BLaER1 (cell line): ENCODE measurements at regions not wholly inside any gene's neighbourhood (a gene's known extent, or its start where the extent isn't known, plus 50 kb on each side); places are given as distances from the start of the nearest gene placed in this dataset.

Experiments
- H3K27ac ChIP-seq: shearing (Covaris generic); formaldehyde crosslinking; 2 replicates; pipeline ENCODE4 v1.8.1; 2022
- H3K27me3 ChIP-seq: shearing (Covaris generic); formaldehyde crosslinking; 2 replicates; pipeline ENCODE4 v1.8.1; 2022
- H3K36me3 ChIP-seq: shearing (Covaris generic); formaldehyde crosslinking; 2 replicates; pipeline ENCODE4 v1.8.1; 2022
- H3K4me1 ChIP-seq: shearing (Covaris generic); formaldehyde crosslinking; 2 replicates; pipeline ENCODE4 v1.8.1; 2022
- H3K4me2 ChIP-seq: shearing (Covaris generic); formaldehyde crosslinking; 2 replicates; pipeline ENCODE4 v1.8.1; 2022
- H3K4me3 ChIP-seq: shearing (Covaris generic); formaldehyde crosslinking; 2 replicates; pipeline ENCODE4 v1.8.1; 2022
- H3K9ac ChIP-seq: shearing (Covaris generic); formaldehyde crosslinking; 2 replicates; pipeline ENCODE4 v1.8.1; 2022
- H3K9me3 ChIP-seq: shearing (Covaris generic); formaldehyde crosslinking; 2 replicates; pipeline ENCODE4 v1.8.1; 2022
- H4K20me1 ChIP-seq: shearing (Covaris generic); formaldehyde crosslinking; 2 replicates; pipeline ENCODE4 v1.8.1; 2022
- Cebpa-rat ChIP-seq: shearing (Covaris generic); IDR thresholded peaks from 2 replicates; pipeline ENCODE4 v1.8.1; 2022

DNA sequence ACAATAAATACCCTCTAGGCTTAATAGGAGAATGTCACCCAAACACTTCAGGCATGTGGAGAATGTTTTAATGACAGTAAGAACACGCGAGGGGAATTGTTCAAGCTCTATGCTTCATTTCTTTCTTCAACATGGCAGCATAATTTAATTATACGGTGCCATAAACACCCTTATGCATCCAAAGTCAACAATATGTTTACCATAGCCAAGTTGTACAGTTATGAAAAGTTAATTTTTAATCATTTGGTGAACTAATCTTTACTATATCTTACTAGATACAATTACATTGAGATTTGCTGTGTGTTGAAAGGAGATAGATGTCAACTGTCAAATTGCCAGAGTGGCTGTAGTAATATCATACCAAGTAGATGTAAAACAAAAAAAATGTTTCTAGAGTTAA, 185.9 kb upstream of the NBEA start:
- TF ChIP-seq Cebpa-rat, result no peak
- Histone ChIP-seq H3K36me3 (no peaks in the 10 kb centered on the region), H3K27me3 (no peaks in the 10 kb centered on the region), H3K9ac (no peak overlapping the region), H3K4me2 (no peak overlapping the region), H4K20me1 (no peaks in the 10 kb centered on the region), H3K9me3 (peaks cover 13% of the 10 kb centered on the region), H3K27ac (no peak overlapping the region), H3K4me1 (peaks cover 10% of the 10 kb centered on the region), H3K4me3 (no peak overlapping the region)

DNA sequence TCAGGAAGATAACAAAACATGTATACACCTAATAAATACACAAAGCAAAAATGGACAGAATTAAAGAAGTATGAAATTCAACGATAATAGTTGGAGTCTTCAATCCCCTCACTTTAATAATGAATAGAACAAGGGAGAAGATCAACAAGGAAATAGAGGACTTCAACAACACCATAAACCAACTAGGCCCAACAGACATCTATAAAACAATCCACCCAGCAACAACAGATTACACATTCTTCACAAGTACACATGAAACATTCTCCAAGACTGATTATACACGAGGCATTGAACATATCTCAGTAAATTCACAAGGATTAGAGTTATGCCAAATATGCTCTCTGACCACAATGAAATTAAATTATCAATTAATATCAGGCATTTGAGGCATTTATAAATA, 185.5 kb upstream of the NBEA start:
- Histone ChIP-seq H3K27me3 (no peaks in the 10 kb centered on the region), H3K9me3 (peaks cover 13% of the 10 kb centered on the region), H3K4me3 (no peak overlapping the region), H3K4me2 (no peak overlapping the region), H4K20me1 (no peaks in the 10 kb centered on the region), H3K4me1 (peaks cover 6% of the 10 kb centered on the region), H3K27ac (no peak overlapping the region), H3K9ac (no peak overlapping the region), H3K36me3 (no peaks in the 10 kb centered on the region)
- TF ChIP-seq Cebpa-rat, result no peak

DNA sequence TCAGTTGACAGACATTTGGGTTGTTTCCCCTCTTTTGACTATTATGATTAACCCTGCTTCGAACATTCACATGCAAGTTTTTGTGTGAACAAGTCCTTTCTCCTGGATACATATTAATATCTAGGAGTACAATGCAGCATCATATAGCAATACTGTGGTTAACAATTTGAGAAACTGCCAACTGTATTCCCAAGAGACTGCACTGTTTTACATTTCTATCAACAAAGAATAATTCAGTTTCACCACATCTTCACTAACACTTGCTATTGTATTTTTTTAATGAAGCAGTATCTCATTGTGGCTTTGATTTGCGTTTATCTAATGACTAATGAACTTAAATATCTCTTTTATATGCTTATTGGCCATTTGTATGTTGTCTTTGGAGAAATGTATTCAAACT, 184.6 kb upstream of the NBEA start:
- Histone ChIP-seq H4K20me1 (no peaks in the 10 kb centered on the region), H3K4me1 (no peaks in the 10 kb centered on the region), H3K9ac (no peak overlapping the region), H3K4me2 (no peak overlapping the region), H3K36me3 (no peaks in the 10 kb centered on the region), H3K4me3 (no peak overlapping the region), H3K27me3 (no peaks in the 10 kb centered on the region), H3K27ac (no peak overlapping the region), H3K9me3 (peaks cover 13% of the 10 kb centered on the region)
- no peak for TF ChIP-seq Cebpa-rat

DNA sequence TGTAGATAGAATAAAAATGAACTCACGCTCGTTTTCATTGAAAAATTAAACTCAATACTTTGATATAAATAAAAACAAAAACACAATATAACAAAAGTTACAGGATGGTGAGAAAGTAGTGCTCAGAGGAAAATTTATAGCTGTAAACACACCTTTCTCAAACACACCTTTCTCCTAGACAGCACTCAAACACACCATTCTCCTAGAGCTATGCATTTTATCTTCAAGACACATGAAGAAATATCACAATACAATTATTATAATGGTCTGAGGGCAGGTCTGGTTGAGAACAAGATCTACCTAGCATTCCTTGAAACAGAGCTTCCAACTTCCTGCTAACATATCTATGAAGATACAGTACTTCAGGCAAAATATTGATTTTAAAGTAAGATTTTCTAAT, 183.4 kb upstream of the NBEA start:
- no peaks in the 10 kb centered on the region for H3K36me3 ChIP-seq
- H3K27ac ChIP-seq, result no peak overlapping the region
- H3K4me1 ChIP-seq, result no peaks in the 10 kb centered on the region
- no peak overlapping the region for H3K4me3 ChIP-seq
- no peak overlapping the region for H3K4me2 ChIP-seq
- H3K9me3 ChIP-seq, result peaks cover 6% of the 10 kb centered on the region
- H4K20me1 ChIP-seq, result no peaks in the 10 kb centered on the region
- no peak overlapping the region for H3K9ac ChIP-seq
- no peak for TF ChIP-seq Cebpa-rat
- no peaks in the 10 kb centered on the region for H3K27me3 ChIP-seq

DNA sequence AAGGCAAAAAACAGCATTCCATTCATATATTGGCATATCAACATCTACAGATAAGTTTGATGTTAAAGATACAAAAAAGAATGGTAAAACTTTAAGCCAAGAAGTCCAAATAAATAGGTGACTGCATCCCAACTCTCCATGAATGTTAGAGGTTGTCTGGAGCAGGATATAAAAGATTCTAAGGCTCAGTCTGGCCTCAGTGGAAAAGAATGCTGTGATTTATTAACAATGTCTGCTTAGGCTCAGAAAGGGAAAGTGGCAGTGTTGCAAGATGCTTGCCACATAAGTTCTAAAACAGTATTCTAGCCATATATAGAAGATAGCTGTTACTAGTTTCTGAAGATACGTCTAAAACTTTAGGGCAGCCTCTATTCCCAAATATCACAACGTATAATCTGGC, 179.8 kb upstream of the NBEA start:
- no peak for TF ChIP-seq Cebpa-rat

DNA sequence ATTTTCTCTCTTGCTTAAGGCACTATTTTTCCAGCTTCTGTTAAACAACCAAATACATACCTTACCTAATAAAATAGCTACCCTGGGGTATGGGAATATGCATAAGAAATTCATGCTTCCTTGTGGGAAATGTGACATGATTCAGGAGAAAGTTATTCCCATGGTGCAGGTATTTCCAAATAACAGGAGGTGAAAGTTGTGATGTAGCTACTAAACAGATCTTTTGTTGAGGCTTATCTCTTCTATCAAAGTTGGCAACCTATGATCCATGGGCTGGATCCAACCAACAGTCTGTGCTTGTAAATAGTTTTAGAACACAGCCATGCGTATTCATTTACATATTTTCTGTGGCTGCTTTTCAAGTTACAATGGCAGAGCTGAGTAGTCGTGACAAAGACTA, 177.8 kb upstream of the NBEA start:
- Histone ChIP-seq H3K9me3 (peaks cover 5% of the 10 kb centered on the region; the same call in 1 of the 2 replicates), H3K4me1 (no peaks in the 10 kb centered on the region), H3K9ac (no peak overlapping the region), H3K27ac (no peak overlapping the region), H3K4me3 (no peak overlapping the region), H4K20me1 (no peaks in the 10 kb centered on the region), H3K27me3 (no peaks in the 10 kb centered on the region), H3K4me2 (no peak overlapping the region), H3K36me3 (no peaks in the 10 kb centered on the region)
- no peak for TF ChIP-seq Cebpa-rat

More for the DNA sequence above, 179.8 kb upstream of the NBEA start:
- no peak overlapping the region for H3K4me2 ChIP-seq
- H4K20me1 ChIP-seq, result no peaks in the 10 kb centered on the region
- no peaks in the 10 kb centered on the region for H3K36me3 ChIP-seq
- no peaks in the 10 kb centered on the region for H3K4me1 ChIP-seq
- no peak overlapping the region for H3K9ac ChIP-seq
- H3K27ac ChIP-seq, result no peak overlapping the region
- peaks cover 10% of the 10 kb centered on the region for H3K9me3 ChIP-seq
- H3K27me3 ChIP-seq, result no peaks in the 10 kb centered on the region
- H3K4me3 ChIP-seq, result no peak overlapping the region

DNA sequence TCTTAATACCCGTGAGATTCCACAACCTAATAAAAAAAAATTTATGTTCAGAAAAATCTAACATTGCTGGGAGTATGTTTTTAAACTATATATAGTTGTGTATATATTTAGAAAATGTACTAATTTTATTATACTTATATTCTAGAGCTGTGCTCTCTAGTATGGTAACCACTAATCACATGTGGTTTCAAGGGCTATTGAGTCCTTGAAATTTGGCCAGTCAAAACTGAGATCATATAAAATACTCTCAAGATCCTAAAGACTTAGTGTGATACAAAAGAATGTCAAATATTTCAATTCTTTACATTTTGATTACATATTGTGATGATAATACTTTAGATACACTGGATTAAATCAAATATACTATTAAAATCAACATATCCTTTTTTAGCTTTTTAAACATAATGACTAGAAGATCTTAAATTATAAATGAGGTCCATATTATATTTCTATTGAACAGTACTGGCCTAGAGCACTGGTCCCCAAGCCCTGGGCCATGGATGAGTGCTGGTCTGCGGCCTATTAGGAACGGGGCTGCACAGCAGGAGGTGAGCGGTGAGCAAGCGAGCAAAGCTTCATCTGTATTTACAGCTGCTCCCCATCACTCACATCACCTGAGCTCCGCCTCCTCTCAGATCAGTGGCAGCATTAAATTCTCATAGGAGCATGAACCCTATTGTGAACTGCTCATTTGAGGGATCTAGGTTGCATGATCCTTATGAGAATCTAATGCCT, 176.5 kb upstream of the NBEA start:
- no peaks in the 10 kb centered on the region for H3K36me3 ChIP-seq
- H3K4me2 ChIP-seq, result no peak overlapping the region
- no peaks in the 10 kb centered on the region for H4K20me1 ChIP-seq
- TF ChIP-seq Cebpa-rat, result no peak
- H3K4me1 ChIP-seq, result no peaks in the 10 kb centered on the region
- H3K27ac ChIP-seq, result no peak overlapping the region
- peaks cover 5% of the 10 kb centered on the region; the same call in 1 of the 2 replicates for H3K9me3 ChIP-seq
- no peak overlapping the region for H3K4me3 ChIP-seq
- no peaks in the 10 kb centered on the region for H3K27me3 ChIP-seq
- no peak overlapping the region for H3K9ac ChIP-seq

- Histone ChIP-seq H3K9me3 (peaks cover 5% of the 10 kb centered on the region; the same call in 1 of the 2 replicates), H3K36me3 (no peaks in the 10 kb centered on the region), H3K4me1 (no peaks in the 10 kb centered on the region), H4K20me1 (no peaks in the 10 kb centered on the region), H3K27ac (no peak overlapping the region), H3K27me3 (no peaks in the 10 kb centered on the region), H3K4me2 (no peak overlapping the region), H3K4me3 (no peak overlapping the region), H3K9ac (no peak overlapping the region)
- TF ChIP-seq Cebpa-rat, result no peak
Observed at GRCh38 chr13:34767778-34768177, 174.3 kb upstream of the NBEA start.

DNA sequence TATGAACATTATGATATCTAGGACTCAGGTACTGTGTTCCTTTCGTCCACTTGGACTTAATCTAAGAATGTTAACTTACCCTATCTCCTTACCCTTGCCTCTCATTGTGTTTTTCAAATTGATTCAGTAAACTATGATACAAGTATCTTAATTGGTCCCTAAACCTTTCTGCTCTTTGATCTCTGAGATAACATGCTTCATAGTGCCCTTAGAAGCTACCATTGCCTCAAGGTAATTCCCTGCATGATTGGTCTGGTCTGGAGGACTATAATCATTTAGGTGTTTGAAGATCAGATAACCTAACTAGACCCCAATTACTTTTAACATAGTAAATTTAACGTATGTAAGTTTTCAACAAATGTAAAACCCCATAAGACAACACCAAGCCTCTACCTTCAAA, 169.9 kb upstream of the NBEA start:
- H4K20me1 ChIP-seq, result no peaks in the 10 kb centered on the region

GRCh38 chr13:34772881-34773280, 169.2 kb upstream of the NBEA start:
- no peaks in the 10 kb centered on the region for H4K20me1 ChIP-seq
- H3K4me2 ChIP-seq, result no peak overlapping the region
- no peaks in the 10 kb centered on the region for H3K36me3 ChIP-seq
- no peak overlapping the region for H3K9ac ChIP-seq
- no peaks in the 10 kb centered on the region for H3K4me1 ChIP-seq
- TF ChIP-seq Cebpa-rat, result no peak
- no peak overlapping the region for H3K27ac ChIP-seq
- H3K27me3 ChIP-seq, result no peaks in the 10 kb centered on the region
- no peak overlapping the region for H3K4me3 ChIP-seq
- no peaks in the 10 kb centered on the region for H3K9me3 ChIP-seq

More for the DNA sequence above, 169.9 kb upstream of the NBEA start:
- no peaks in the 10 kb centered on the region for H3K4me1 ChIP-seq
- H3K36me3 ChIP-seq, result no peaks in the 10 kb centered on the region
- no peak overlapping the region for H3K4me3 ChIP-seq
- no peak overlapping the region for H3K4me2 ChIP-seq
- H3K27me3 ChIP-seq, result no peaks in the 10 kb centered on the region
- no peak overlapping the region for H3K9ac ChIP-seq
- no peaks in the 10 kb centered on the region for H3K9me3 ChIP-seq
- H3K27ac ChIP-seq, result no peak overlapping the region
- TF ChIP-seq Cebpa-rat, result no peak
